ENCODE measurements at regions not wholly inside any gene's neighbourhood (a gene's known extent, or its start where the extent isn't known, plus 50 kb on each side); places are given as distances from the start of the nearest gene placed in this dataset.

GRCh38 chr1:87872692-87873091 lies 544.0 kb downstream of the LMO4 start (continued):
- TF ChIP-seq, protein P1, sequence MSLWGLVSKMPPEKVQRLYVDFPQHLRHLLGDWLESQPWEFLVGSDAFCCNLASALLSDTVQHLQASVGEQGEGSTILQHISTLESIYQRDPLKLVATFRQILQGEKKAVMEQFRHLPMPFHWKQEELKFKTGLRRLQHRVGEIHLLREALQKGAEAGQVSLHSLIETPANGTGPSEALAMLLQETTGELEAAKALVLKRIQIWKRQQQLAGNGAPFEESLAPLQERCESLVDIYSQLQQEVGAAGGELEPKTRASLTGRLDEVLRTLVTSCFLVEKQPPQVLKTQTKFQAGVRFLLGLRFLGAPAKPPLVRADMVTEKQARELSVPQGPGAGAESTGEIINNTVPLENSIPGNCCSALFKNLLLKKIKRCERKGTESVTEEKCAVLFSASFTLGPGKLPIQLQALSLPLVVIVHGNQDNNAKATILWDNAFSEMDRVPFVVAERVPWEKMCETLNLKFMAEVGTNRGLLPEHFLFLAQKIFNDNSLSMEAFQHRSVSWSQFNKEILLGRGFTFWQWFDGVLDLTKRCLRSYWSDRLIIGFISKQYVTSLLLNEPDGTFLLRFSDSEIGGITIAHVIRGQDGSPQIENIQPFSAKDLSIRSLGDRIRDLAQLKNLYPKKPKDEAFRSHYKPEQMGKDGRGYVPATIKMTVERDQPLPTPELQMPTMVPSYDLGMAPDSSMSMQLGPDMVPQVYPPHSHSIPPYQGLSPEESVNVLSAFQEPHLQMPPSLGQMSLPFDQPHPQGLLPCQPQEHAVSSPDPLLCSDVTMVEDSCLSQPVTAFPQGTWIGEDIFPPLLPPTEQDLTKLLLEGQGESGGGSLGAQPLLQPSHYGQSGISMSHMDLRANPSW (CRISPR knock-in tag; conservative IDR thresholded peaks at IDR 0.05; ENCODE audit: low read depth) = no peak
- no peak for TF ChIP-seq OVOL2 (CRISPR knock-in tag; IDR thresholded peaks at IDR 0.05; ENCODE audit: borderline replicate concordance)
- no peak for TF ChIP-seq NFYB (CRISPR knock-in tag; conservative IDR thresholded peaks at IDR 0.05; ENCODE audit: low read depth)
- no peak for TF ChIP-seq E2F1 (CRISPR knock-in tag; IDR thresholded peaks at IDR 0.05)
- no peak for TF ChIP-seq ZNF121 (CRISPR knock-in tag; IDR thresholded peaks at IDR 0.05)
- no peak for TF ChIP-seq GTF2I (CRISPR knock-in tag; conservative IDR thresholded peaks at IDR 0.05)

DNA sequence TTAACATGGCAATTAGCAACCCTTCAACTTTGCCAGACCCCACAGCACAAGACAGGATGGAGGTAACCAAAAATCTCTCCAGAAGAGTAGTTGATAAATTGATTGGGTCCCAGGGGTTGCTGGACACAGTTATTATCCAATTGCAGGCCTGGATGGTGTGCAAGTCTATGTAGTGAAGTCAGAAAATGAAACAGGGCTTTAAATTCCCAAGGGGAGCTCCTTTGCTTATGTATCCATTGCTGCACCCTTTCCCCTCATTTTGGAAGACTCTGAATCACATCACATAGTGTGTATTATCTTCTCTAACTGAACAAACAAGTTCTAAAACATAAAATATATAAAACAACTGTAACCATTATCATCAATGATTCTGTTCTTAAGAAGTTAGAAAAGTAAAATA lies 550.2 kb downstream of the LMO4 start:
- Mint-ChIP-seq H3K4me1 (peaks cover 3% of the 10 kb centered on the region), H3K9me3 (peaks cover 26% of the 10 kb centered on the region), H3K4me3 (no peak overlapping the region), H3K27ac (no peak overlapping the region), H3K36me3 (peaks cover 14% of the 10 kb centered on the region), H3K27me3 (ENCODE audit: low read depth) (no peaks in the 10 kb centered on the region)
- DNase-seq (ENCODE audit: low spot score) (no peak), ATAC-seq (no peak)
- no peak for TF ChIP-seq ZBTB21 (CRISPR knock-in tag; IDR thresholded peaks at IDR 0.05; ENCODE audit: borderline replicate concordance)
- ChIA-PET POLR2A (no interaction called here), CTCF (no interaction called here)

DNA sequence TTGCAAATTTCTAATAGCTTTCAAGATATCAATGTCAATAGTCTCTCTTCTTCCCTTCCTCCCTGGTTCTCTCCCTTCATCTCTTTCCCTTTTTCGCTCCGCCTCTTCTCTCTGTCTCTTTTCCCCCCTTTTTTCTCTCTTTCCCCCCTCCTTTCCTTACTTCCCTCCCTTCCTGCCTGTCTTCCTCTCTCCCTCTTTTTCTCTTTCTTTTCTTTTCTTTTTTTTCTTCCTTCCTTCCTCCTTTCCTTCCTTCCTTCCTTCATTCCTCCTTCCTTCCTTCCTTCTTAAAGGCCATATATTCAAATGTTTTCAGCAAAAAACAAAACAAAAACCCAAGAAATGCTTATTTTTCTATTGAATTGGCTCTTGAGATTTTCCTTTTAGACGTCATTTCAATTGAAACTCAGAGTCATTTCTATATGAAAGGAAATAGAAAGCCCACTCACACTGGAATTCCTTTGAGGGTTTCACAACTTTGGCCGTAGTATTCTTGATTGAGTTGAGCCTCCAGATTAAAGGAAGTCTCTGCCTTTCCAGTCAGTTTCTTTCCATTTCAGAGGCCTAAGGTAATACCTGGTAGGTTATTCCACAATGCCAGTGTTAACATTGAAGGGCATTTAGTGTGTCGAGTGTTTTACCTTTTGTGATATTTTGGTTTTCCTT lies 551.5 kb downstream of the LMO4 start:
- no peak overlapping the region for H3K27ac Mint-ChIP-seq
- POLR2A ChIA-PET = no interaction called here
- ATAC-seq = no peak
- peaks cover 3% of the 10 kb centered on the region for H3K4me1 Mint-ChIP-seq
- peaks cover 26% of the 10 kb centered on the region for H3K9me3 Mint-ChIP-seq
- DNase-seq (ENCODE audit: low spot score) = no peak
- H3K27me3 Mint-ChIP-seq (ENCODE audit: low read depth) = no peaks in the 10 kb centered on the region
- peaks cover 14% of the 10 kb centered on the region for H3K36me3 Mint-ChIP-seq
- no peak overlapping the region for H3K4me3 Mint-ChIP-seq
- TF ChIP-seq OVOL2 (CRISPR knock-in tag; IDR thresholded peaks at IDR 0.05; ENCODE audit: borderline replicate concordance) (no peak), FOXP1 (CRISPR knock-in tag; IDR thresholded peaks at IDR 0.05; ENCODE audit: borderline replicate concordance) (no peak), E2F4 (CRISPR knock-in tag; IDR thresholded peaks at IDR 0.05; ENCODE audit: borderline replicate concordance, low read depth) (no peak), FOXK1 (CRISPR knock-in tag; IDR thresholded peaks at IDR 0.05) (no peak), MXD4 (CRISPR knock-in tag; IDR thresholded peaks at IDR 0.05; ENCODE audit: borderline replicate concordance) (no peak), TP53 (CRISPR knock-in tag; IDR thresholded peaks at IDR 0.05) (no peak), SMAD4 (CRISPR knock-in tag; IDR thresholded peaks at IDR 0.05) (no peak), ZNF317 (CRISPR knock-in tag; IDR thresholded peaks at IDR 0.05; ENCODE audit: borderline replicate concordance, low read depth) (no peak), NFATC4 (CRISPR knock-in tag; IDR thresholded peaks at IDR 0.05) (no peak), TEAD1 (CRISPR knock-in tag; IDR thresholded peaks at IDR 0.05) (no peak), KAT7 (CRISPR knock-in tag; IDR thresholded peaks at IDR 0.05; ENCODE audit: borderline replicate concordance) (no peak), ZNF423 (CRISPR knock-in tag; IDR thresholded peaks at IDR 0.05) (no peak)
- TF ChIP-seq, protein P1 (CRISPR knock-in tag; conservative IDR thresholded peaks at IDR 0.05; ENCODE audit: low read depth) = no peak
- TF ChIP-seq, protein P2, sequence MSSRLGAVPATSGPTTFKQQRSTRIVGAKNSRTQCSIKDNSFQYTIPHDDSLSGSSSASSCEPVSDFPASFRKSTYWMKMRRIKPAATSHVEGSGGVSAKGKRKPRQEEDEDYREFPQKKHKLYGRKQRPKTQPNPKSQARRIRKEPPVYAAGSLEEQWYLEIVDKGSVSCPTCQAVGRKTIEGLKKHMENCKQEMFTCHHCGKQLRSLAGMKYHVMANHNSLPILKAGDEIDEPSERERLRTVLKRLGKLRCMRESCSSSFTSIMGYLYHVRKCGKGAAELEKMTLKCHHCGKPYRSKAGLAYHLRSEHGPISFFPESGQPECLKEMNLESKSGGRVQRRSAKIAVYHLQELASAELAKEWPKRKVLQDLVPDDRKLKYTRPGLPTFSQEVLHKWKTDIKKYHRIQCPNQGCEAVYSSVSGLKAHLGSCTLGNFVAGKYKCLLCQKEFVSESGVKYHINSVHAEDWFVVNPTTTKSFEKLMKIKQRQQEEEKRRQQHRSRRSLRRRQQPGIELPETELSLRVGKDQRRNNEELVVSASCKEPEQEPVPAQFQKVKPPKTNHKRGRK (CRISPR knock-in tag; IDR thresholded peaks at IDR 0.05; ENCODE audit: borderline replicate concordance) = no peak
- CTCF ChIA-PET = no interaction called here
